SK-N-SH (cell line): ENCODE measurements at regions not wholly inside any gene's neighbourhood (a gene's known extent, or its start where the extent isn't known, plus 50 kb on each side); places are given as distances from the start of the nearest gene placed in this dataset.

Source experiments
- CTCF ChIA-PET: fragments of 300-600, 350-600 bp; formaldehyde crosslinking; extraction: SDS; loops from one replicate; lab custom pipeline; 2021; lab: Yijun Ruan, JAX
- POLR2A ChIA-PET: fragments of 350-600 bp; sonication (Branson Sonifier 250); formaldehyde crosslinking; extraction: SDS; loops from one replicate; lab custom pipeline; 2020; ENCODE audit warnings: antibody characterized with exemption, inconsistent platforms; lab: Yijun Ruan, JAX
- DNase-seq: peaks from one replicate; pipeline ENCODE4 v3.0.0; 2012
- H2AFZ ChIP-seq: fragments of 200-600 bp; sonication (generic); 2 replicates; pipeline ENCODE4 v1.8.1; 2016; ENCODE audit warnings: antibody characterized with exemption, mild to moderate bottlenecking, low read depth
- H3F3A ChIP-seq: fragments of 200-600 bp; sonication (generic); replicated peaks from 2 replicates; pipeline ENCODE3; 2016; ENCODE audit warnings: antibody characterized with exemption, mild to moderate bottlenecking; ENCODE audit not compliant: insufficient read depth
- H3K27ac ChIP-seq, 2 experiments: fragments of 200-500 bp in 1 of 2; fragments of 200-600 bp in 1 of 2; sonication (Bioruptor generic) in 1 of 2; sonication (generic), shearing (Covaris generic) in 1 of 2; 2 replicates each; pipeline versions ENCODE4 v1.5.1 to v1.6.1; 2014 to 2016; ENCODE audit warnings: low read depth in 2 of 2, inconsistent platforms in 1 of 2, low read length in 1 of 2, mild to moderate bottlenecking in 1 of 2, mixed read lengths in 1 of 2
- H3K27me3 ChIP-seq: fragments of 200-600 bp; sonication (generic), shearing (Covaris generic); 2 replicates; pipeline ENCODE4 v1.6.1; 2016; ENCODE audit warnings: mixed run types; ENCODE audit not compliant: insufficient read depth
- H3K36me3 ChIP-seq, 2 experiments: fragments of 200-500 bp in 1 of 2; fragments of 200-600 bp in 1 of 2; sonication (Bioruptor generic) in 1 of 2; sonication (generic) in 1 of 2; replicated peaks in 1 of 2; 2 replicates each; pipeline versions ENCODE3 to v1.5.1; 2014 to 2016; ENCODE audit warnings: low read length in 1 of 2, mild to moderate bottlenecking in 1 of 2; ENCODE audit not compliant: insufficient read depth in 2 of 2, control insufficient read depth in 1 of 2
- H3K4me1 ChIP-seq, 2 experiments: fragments of 200-500 bp in 1 of 2; fragments of 200-600 bp in 1 of 2; sonication (Bioruptor generic) in 1 of 2; sonication (generic), shearing (Covaris generic) in 1 of 2; 2 replicates each; pipeline versions ENCODE4 v1.5.1 to v1.6.1; 2014 to 2016; ENCODE audit warnings: low read depth in 1 of 2, low read length in 1 of 2, mixed run types in 1 of 2; ENCODE audit not compliant: insufficient read depth in 2 of 2, control insufficient read depth in 1 of 2
- H3K4me2 ChIP-seq: fragments of 200-600 bp; sonication (generic), shearing (Covaris generic); 2 replicates; pipeline ENCODE4 v1.6.1; 2017; ENCODE audit warnings: mixed run types
- H3K4me3 ChIP-seq, 2 experiments: fragments of 200-500 bp in 1 of 2; fragments of 200-600 bp in 1 of 2; sonication (Bioruptor generic) in 1 of 2; sonication (generic), shearing (Covaris generic) in 1 of 2; 2 replicates each; pipeline versions ENCODE4 v1.5.1 to v1.8.1; 2014 to 2016; ENCODE audit warnings: low read depth in 2 of 2, inconsistent platforms in 1 of 2, low read length in 1 of 2, mild to moderate bottlenecking in 1 of 2, mixed read lengths in 1 of 2, moderate library complexity in 1 of 2
- H3K79me2 ChIP-seq: fragments of 200-600 bp; sonication (generic); 2 replicates; pipeline ENCODE4 v1.8.1; 2017; ENCODE audit warnings: mild to moderate bottlenecking; ENCODE audit not compliant: insufficient read depth
- H3K9ac ChIP-seq: fragments of 200-600 bp; sonication (generic); 2 replicates; pipeline ENCODE4 v1.6.1; 2017; ENCODE audit warnings: mixed run types
- H3K9me2 ChIP-seq: fragments of 200-600 bp; sonication (generic); 2 replicates; pipeline ENCODE4 v1.6.1; 2017; ENCODE audit warnings: mixed run types
- H3K9me3 ChIP-seq: fragments of 200-600 bp; sonication (generic); 2 replicates; pipeline ENCODE4 v1.6.1; 2017; ENCODE audit warnings: mixed run types, mild to moderate bottlenecking, moderate library complexity
- H4K20me1 ChIP-seq: fragments of 200-600 bp; sonication (generic); 2 replicates; pipeline ENCODE4 v1.6.1; 2017; ENCODE audit warnings: mild to moderate bottlenecking, mixed run types; ENCODE audit not compliant: insufficient read depth
- EP300 ChIP-seq, 2 experiments: IDR thresholded peaks; 2 replicates each; pipeline versions ENCODE4 v1.4.0 to v1.6.1; 2012; ENCODE audit warnings: borderline replicate concordance in 1 of 2, low read depth in 1 of 2, low read length in 1 of 2
- EZH2phosphoT487 ChIP-seq: fragments of 200-600 bp; sonication (generic); IDR thresholded peaks from 2 replicates; pipeline ENCODE4 v1.6.1; 2017; ENCODE audit warnings: low read depth, mixed run types, mild to moderate bottlenecking, antibody characterized with exemption, moderate library complexity, borderline replicate concordance
- FOSL2 ChIP-seq: IDR thresholded peaks from 2 replicates; pipeline ENCODE4 v1.4.0; 2012; ENCODE audit warnings: low read depth, mild to moderate bottlenecking, moderate library complexity, borderline replicate concordance
- FOXJ3 ChIP-seq: sonication (generic); formaldehyde crosslinking; IDR thresholded peaks from 2 replicates; pipeline ENCODE4 v1.5.1; 2020; ENCODE audit warnings: mild to moderate bottlenecking, missing genetic modification reagents
- GABPA ChIP-seq: IDR thresholded peaks from 2 replicates; pipeline ENCODE4 v1.4.0; 2012; ENCODE audit warnings: low read depth, mild to moderate bottlenecking
- MXI1 ChIP-seq: IDR thresholded peaks from 2 replicates; pipeline ENCODE4 v1.6.1; 2012; ENCODE audit warnings: mild to moderate bottlenecking, low read depth, low read length, improper control_type of control experiment
- NFIC ChIP-seq: IDR thresholded peaks from 2 replicates; pipeline ENCODE4 v1.4.0; 2012; ENCODE audit warnings: borderline replicate concordance
- POLR2AphosphoS5 ChIP-seq: IDR thresholded peaks from 2 replicates; pipeline ENCODE4 v1.6.1; 2012; ENCODE audit warnings: low read depth, low read length
- RAD21 ChIP-seq: IDR thresholded peaks from 2 replicates; pipeline ENCODE4 v1.6.1; 2012; ENCODE audit warnings: mild to moderate bottlenecking, low read length
- SIN3A ChIP-seq: IDR thresholded peaks from 2 replicates; pipeline ENCODE4 v1.6.1; 2012; ENCODE audit warnings: low read depth, mild to moderate bottlenecking, low read length, moderate library complexity, borderline replicate concordance
- SMC3 ChIP-seq: IDR thresholded peaks from 2 replicates; pipeline ENCODE4 v1.6.1; 2012; ENCODE audit warnings: low read depth, low read length, improper control_type of control experiment
- TAF1 ChIP-seq: IDR thresholded peaks from 2 replicates; pipeline ENCODE4 v1.6.1; 2012; ENCODE audit warnings: low read depth, mild to moderate bottlenecking, low read length, moderate library complexity, borderline replicate concordance
- TEAD4 ChIP-seq: IDR thresholded peaks from 2 replicates; pipeline ENCODE4 v1.4.0; 2012; ENCODE audit warnings: mild to moderate bottlenecking, borderline replicate concordance; ENCODE audit not compliant: insufficient read depth
- YY1 ChIP-seq: IDR thresholded peaks from 2 replicates; pipeline ENCODE4 v1.4.0; 2012; ENCODE audit warnings: low read depth, mild to moderate bottlenecking
- TF ChIP-seq, protein P1 (sequence below): IDR thresholded peaks from 2 replicates; pipeline ENCODE4 v1.4.0; 2012; ENCODE audit warnings: low read depth, borderline replicate concordance
- TF ChIP-seq, protein P2 (sequence below): fragments of 150-350 bp; IDR thresholded peaks from 2 replicates; pipeline ENCODE4 v1.6.1; 2017; ENCODE audit warnings: antibody characterized with exemption, low read length, low read depth, borderline replicate concordance
- TF ChIP-seq, protein P3 (sequence below): IDR thresholded peaks from 2 replicates; pipeline ENCODE4 v1.4.0; 2012; ENCODE audit warnings: low read depth, borderline replicate concordance

DNA sequence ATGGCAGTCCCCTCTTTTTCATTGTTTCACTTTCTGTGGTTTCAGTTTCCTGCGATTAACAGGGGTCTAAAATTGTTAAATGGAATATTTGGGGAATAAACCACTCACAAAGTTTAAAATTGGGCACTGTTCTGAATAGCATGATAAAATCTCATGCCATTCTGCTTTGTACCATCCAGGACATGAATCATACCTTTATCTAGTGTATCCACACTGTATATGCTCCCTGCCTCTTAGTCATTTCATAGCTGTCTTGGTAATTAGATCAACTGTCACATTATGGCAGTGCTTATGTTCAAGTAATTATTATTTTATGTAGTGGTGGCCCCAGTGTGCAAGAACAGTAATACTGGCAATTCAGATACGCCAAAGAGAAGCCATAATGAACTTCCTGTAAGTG, 734.5 kb downstream of the ZPLD1 start (continued):
- TF ChIP-seq FOSL2 (peak; percentile 69; the same call in 1 of the 2 replicates), RAD21 (no peak), EP300 (IDR thresholded peaks at IDR 0.05; ENCODE audit: borderline replicate concordance in 1 of 2, low read depth in 1 of 2, low read length in 1 of 2) (peak in 1 of 2 experiments; percentile 62; a peak in 1 of 4 replicates)

DNA sequence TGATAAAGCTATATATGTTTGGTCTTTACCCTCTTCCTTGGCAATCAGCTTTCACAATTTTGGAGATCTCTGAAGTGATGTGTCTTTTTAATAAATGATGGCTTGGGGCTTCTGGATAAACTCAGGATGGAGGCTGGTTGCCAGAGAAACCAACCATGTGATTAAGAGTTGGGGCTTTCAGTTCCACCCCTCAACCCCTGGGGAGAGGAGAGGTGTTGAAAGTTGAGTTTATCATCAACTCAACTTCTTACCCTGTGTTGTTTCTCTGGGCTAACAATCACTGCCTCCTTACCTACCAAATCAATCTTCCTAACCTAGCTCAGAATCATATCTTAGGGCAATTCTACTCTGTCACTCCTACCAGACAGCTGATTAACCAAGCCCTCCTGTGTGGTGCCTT, 735.8 kb downstream of the ZPLD1 start:
- no peak overlapping the region for H3K4me3 ChIP-seq
- ChIA-PET CTCF (no interaction called here), POLR2A (no interaction called here)
- H3K27ac ChIP-seq = no peak overlapping the region
- H3K27me3 ChIP-seq = no peaks in the 10 kb centered on the region
- H2AFZ ChIP-seq = no peak overlapping the region
- no peaks in the 10 kb centered on the region for H3K79me2 ChIP-seq
- H3K9me2 ChIP-seq = no peaks in the 10 kb centered on the region
- no peaks in the 10 kb centered on the region for H3K36me3 ChIP-seq
- no peaks in the 10 kb centered on the region for H3K4me1 ChIP-seq
- H3K9ac ChIP-seq = no peak overlapping the region
- no peaks in the 10 kb centered on the region for H3K9me3 ChIP-seq
- H3F3A ChIP-seq = peaks cover 9% of the 10 kb centered on the region
- DNase-seq = no peak
- no peaks in the 10 kb centered on the region for H4K20me1 ChIP-seq
- no peak overlapping the region for H3K4me2 ChIP-seq
- TF ChIP-seq, protein P1, sequence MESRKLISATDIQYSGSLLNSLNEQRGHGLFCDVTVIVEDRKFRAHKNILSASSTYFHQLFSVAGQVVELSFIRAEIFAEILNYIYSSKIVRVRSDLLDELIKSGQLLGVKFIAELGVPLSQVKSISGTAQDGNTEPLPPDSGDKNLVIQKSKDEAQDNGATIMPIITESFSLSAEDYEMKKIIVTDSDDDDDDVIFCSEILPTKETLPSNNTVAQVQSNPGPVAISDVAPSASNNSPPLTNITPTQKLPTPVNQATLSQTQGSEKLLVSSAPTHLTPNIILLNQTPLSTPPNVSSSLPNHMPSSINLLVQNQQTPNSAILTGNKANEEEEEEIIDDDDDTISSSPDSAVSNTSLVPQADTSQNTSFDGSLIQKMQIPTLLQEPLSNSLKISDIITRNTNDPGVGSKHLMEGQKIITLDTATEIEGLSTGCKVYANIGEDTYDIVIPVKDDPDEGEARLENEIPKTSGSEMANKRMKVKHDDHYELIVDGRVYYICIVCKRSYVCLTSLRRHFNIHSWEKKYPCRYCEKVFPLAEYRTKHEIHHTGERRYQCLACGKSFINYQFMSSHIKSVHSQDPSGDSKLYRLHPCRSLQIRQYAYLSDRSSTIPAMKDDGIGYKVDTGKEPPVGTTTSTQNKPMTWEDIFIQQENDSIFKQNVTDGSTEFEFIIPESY = no peak
- TF ChIP-seq FOXJ3 (CRISPR knock-in tag) = no peak
- TF ChIP-seq GABPA = no peak
- no peak for TF ChIP-seq TEAD4
- TF ChIP-seq EZH2phosphoT487 = no peak
- TF ChIP-seq RAD21 = no peak
- no peak for TF ChIP-seq POLR2AphosphoS5
- no peak for TF ChIP-seq SIN3A
- TF ChIP-seq NFIC = no peak
- TF ChIP-seq, protein P2, sequence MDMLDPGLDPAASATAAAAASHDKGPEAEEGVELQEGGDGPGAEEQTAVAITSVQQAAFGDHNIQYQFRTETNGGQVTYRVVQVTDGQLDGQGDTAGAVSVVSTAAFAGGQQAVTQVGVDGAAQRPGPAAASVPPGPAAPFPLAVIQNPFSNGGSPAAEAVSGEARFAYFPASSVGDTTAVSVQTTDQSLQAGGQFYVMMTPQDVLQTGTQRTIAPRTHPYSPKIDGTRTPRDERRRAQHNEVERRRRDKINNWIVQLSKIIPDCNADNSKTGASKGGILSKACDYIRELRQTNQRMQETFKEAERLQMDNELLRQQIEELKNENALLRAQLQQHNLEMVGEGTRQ = no peak
- no peak for TF ChIP-seq TAF1
- no peak for TF ChIP-seq SMC3
- TF ChIP-seq, protein P3, sequence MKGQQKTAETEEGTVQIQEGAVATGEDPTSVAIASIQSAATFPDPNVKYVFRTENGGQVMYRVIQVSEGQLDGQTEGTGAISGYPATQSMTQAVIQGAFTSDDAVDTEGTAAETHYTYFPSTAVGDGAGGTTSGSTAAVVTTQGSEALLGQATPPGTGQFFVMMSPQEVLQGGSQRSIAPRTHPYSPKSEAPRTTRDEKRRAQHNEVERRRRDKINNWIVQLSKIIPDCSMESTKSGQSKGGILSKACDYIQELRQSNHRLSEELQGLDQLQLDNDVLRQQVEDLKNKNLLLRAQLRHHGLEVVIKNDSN = no peak
- no peak for TF ChIP-seq YY1
- TF ChIP-seq MXI1 = no peak
